NCI-H82 treated with DMSO at 0.1 percent for 48 hours (cell line): ENCODE measurements at regions not wholly inside any gene's neighbourhood (a gene's known extent, or its start where the extent isn't known, plus 50 kb on each side); places are given as distances from the start of the nearest gene placed in this dataset.
"Not testable (repeated sequence)": the region's sequence is repeated elsewhere in the genome, so short reads cannot be mapped to it uniquely, and the experiment has no call there.

ENCODE experiments used
- DNase-seq: peaks from one replicate; lab custom pipeline; 2025; ENCODE audit not compliant: unreplicated experiment; lab: John Stamatoyannopoulos, UW

DNA sequence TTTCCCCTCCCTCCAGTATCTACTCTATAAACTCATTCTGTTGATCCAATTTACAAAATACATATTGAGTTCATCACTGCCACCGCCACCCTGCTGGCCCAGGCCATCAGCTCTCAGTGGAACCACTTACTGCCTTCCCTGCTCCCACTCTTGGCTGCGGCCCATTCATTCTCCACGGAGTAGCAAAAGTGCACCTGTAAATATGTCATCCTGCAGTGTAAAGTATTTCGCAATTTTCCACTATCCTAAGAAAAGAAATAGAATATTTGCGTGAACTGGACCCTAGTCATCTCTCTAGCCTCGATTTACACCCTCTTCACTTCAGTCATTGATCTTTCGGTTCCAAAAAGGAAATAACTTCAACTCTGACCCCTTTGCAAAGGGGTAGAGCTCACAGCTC lies 258.3 kb upstream of the TFAP2D start:
- DNase-seq, result no peak

DNA sequence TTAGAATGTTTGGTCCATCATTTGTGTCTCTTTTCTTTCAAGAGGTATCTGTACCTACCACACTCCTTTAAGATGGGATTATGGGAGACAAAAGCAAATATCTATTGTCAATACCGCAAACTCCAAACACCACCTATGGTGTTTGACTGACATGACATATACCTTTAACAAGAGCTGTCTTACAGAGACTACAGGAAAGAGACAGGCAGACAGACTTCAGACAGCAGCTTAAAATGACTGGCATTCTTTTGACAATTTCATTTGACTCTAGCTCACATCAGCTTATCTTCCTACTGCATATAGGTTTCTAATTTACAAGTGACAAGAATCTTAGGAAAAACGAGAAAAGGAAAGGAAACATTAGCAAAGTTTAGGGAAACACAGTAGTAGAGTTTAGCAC lies 256.0 kb upstream of the TFAP2D start:
- DNase-seq, result no peak

DNA sequence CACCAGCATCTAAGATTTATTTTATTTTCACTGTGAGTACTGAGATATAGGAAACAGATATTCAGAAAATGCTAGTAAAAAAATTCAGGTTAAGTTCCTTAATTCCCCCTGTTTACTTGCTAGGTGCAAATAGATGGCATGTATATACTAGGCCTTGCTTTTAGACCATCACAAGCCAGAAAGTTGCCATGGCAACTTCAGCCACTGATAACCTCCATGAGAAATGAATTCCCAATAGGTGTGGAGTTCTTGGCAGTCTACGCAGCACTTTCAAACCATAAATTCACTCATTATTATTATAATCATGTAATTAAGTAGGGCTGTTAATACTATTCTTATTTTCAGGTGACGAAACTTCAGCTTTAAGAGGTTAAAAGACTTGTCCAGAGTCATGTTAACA lies 251.6 kb upstream of the TFAP2D start:
- no peak for DNase-seq

DNA sequence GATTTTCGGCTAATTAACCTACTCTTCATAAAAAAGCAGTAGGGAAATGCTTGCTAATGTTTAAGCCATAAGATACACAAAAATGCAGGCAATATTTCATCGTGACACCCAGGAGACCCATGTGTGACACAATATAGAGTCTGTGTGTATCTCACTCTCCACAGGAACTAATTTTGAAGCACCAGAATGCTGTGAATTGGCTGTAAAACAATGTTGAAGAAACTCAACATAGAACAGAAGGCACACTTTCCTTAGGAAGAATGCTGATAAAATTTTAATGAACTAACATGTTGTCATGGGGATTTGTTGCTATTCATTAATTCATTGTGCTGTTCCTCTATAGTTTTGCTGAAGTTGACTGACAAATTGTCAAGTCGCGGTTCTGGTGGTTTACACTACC lies 249.4 kb upstream of the TFAP2D start:
- no peak for DNase-seq

DNA sequence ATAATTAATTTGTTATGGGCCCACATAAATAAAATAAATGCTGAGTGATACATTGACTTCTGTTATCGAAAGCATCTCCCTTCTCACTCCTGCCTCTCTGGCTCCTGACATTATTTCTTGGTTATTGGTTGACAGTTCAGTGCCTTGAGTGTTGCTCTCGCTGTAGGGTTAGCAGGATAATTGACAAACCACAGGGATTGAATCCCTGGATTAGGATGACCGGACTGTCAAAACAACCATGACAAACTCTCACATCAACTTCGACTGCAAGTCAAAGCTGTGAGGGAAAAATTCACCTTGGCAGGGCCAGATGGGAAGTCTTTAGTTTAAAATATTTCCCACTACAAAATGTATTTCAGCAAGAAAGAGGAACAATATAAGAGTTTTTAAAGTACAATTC lies 245.4 kb upstream of the TFAP2D start:
- DNase-seq, result no peak

DNA sequence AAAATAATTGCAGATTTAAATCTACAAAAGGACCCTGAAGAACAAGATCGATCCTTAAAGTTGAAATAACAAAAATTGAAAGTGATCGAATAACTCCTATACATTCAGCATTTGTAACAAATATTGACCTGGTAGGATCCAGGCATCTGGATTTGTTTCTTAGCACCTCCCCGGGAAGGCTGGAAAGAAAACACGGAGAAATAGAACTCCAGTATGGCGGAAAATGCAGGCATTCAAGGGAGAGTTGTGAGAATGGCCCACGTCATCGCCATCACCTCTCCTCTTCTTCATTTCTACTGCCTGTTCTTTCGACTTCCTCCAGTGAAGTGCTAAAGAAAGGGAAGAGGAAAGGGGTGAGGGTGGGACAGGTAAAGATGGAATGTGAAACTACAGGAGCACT lies 242.3 kb upstream of the TFAP2D start:
- no peak for DNase-seq

DNA sequence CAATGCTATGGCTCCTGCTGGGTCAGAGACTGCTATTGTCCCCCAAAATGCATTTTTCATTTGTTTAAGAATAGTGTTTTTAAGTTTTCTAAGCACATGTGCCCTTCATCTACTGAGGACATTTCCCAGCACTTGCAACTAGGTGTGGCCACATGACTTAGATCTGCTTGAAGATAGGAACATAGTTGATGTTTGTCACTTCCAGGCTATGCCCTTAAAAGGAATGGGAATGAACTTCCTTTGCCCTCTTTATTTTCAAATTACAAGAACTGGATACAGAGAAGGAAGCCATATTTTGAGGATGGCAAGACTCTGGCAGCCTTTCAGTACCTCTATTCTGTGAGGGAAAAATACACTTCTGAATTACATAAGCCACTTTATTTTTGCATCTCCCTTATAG lies 203.0 kb upstream of the TFAP2D start:
- DNase-seq, result no peak

DNA sequence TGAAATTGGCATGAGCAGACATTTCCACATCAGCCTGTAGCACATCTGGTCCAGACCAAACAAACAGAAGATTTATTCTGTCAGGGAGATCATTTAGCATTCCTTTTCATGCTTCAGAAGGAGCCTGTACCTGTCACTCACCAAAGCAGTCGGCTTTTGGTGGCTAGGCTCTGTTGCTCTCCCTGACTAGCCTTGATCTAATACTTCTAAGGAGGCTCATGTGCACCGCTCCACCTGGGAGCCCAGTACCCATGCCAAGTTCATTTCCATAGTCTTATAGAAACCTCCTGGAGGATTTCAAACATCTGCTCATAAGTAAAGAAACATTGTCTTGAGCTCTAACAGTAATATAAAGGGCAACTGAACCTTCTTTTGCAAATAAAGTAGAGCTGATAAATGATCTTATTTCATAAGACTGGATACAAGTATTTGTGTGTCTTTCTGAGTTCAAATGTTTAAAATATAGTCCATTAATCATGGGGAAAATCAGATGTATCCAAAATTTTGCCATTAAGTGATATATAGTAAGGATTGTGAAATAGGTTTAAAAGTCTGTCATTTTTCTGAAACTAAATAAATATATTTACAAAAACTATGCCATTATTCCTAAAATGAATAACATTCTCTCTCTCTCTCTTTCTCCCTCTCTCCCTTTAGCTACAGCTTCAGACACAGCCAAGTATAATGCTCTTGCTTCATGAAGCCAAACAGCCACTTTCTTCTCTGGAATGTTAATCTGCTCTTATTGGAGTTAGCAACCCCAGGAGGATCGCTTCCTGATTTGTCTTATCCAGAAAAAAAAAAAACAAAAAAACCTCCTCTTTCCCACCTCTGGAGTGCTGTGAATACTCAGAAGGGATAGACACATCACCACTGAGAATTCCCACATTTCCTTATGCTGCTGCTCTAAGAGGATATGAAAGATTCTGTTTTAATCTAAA lies 192.7 kb upstream of the TFAP2D start:
- DNase-seq, result no peak

DNA sequence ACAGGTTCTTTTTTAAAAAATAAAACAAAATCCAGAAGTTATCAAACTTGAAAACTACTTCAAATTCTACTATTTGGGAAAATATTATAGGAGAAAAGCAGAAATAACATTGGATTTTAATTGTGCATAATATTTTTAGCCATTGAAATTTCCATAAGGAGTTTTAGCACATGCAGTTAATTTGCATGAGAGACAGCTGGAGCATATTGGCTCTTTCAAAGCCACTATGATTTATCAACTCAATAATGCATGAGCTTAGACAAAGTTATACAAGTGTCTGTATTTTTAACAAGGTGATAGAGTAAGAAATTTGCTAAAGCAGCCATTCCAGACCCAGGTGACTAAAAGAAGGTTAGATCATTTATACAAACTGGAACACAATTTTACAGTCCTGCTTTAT lies 189.0 kb upstream of the TFAP2D start:
- no peak for DNase-seq

DNA sequence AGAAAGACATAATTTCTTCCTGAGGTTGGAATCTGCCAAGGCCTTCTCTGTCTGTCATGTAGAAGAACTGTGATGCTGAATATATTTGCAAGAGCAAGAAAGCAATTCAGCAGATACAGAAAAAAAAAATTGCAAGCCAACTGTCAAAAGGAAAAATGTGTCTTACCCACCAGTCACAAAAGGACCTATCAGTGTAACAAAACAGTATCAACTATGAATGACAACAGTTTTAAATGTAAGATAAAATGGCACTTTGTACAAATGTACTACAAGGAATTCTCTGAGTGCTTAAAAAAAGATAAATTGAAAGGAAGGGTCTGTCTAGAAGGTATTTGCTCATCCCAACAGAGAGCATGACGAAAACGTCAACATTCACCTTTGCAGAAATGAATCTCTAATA lies 185.3 kb upstream of the TFAP2D start:
- DNase-seq, result no peak

DNA sequence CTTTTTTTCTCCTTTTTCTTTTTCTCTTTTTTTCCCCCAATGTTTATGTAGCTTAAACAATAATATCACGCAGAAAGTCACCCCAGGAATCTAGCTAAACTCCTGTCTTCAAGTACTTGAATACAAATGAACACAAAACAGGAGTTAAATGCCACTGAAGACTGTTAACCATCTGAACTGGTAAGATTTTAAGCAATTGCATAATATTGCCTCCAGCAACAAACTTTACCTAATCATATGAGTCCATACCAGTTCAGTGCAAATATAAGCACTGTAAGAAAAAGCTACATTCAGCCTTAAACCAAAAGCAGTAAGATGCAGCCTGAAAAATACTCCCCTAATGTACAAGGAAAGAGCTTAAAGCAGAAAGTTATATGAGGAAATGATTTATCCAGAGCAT lies 173.9 kb upstream of the TFAP2D start:
- DNase-seq, result no peak

DNA sequence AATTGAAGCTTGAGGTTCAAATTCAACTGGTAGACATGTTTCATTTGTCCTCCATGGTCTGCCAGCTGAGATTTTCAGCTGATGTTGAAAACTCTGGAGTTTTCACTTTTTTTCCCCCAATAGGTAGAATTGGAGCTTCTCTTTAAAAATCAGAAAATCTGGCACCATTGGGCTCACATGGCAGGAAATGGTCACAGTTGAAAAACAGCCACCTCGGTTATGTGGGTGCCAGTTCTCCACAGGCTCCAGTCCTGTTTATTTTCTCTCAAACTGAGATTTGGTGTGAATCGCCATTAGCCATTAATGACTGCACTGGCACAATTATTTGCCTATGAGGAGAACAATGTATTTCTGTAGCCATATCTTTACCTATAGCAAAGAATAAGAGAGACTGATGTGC lies 171.4 kb upstream of the TFAP2D start:
- DNase-seq, result no peak

DNA sequence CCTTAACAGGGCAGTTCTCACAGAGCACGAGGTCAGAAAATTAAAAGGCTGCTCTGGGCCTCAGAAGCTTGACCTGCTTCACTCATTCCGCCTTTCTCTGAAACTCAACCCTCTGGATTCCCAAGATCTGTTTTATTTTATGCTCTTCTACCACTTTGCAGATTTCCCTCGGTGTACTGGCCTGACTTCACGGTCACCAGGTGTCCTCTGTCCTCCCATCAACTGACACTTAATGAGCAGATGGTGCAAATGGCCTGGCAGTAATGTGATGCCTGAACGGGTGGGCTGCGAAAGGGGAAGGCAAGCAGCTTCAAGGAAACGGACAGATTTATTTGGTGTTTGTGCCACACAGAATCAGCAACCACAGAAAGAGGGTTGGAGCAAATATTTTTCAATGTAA lies 169.7 kb upstream of the TFAP2D start:
- DNase-seq, result no peak

DNA sequence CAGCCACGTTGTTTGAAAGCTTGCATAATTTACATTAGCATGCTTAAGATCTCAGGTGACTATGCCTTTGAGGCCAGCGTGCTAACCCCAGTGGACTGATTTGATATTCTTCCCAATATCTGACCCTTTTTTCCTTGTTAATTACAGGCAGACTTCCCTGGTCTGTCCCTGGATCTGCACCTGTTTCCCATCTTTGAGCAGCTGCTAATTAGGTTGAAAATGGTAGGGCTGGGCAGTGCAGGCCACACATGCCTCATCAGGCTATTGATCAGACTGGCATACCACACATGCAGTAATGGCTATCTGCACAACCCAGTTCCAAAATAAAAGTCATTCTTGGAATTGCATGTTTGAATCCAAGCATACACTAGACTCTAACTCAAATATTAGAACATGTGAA lies 164.3 kb upstream of the TFAP2D start:
- DNase-seq, result no peak

DNA sequence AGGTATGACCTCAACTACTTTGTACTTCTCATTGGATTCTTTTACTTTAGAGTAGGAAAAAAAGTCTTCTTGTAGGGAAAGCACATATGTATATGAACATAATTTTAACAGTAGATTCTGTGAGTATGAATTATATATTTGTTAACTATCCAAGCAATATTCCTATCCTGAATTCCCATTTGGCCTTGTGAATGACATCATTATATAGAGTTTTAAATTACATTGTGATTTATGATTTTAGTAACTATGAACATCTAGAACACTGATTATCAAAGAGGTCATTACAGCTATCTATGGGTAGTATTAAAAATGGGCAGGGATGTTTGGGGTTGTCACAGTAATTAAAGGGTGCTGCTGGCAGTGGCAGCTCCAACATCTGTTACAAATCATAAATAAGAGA lies 163.9 kb upstream of the TFAP2D start:
- no peak for DNase-seq

DNA sequence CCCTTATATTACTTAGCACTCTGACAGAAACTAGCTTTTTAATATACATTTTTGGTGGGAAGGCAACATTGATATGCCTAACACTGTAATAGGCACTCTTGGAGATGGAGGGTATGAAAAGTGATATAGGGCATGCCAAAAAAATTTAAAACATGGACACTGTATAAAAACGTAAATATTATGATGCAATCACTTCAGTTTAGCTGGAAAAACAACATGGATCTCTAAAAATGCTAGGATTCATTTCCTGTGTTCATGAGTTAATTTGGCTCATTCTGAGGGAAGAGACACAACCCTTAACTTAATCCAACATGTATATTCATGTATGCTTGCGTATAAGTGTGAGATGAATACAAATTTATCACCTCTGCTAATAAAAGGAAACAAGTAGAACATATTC lies 157.3 kb upstream of the TFAP2D start:
- DNase-seq, result no peak

DNA sequence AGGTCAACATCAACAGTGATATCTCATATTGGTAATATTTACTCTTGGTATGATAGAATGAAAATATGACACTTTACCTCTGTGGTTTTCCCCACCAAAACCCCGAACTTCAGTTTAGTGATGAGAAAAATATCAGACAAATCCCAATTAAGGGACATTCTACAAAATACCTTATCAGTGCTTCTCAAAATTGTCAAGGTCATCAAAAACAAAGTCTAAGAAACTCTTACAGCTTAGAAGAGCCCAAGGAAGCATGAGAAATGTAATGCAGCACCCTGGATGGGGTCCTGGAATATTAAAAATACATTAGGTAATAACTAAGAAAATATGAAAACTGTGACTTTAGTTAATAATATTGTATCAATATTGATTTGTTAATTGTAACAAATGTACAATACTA lies 148.3 kb upstream of the TFAP2D start:
- DNase-seq, result no peak

DNA sequence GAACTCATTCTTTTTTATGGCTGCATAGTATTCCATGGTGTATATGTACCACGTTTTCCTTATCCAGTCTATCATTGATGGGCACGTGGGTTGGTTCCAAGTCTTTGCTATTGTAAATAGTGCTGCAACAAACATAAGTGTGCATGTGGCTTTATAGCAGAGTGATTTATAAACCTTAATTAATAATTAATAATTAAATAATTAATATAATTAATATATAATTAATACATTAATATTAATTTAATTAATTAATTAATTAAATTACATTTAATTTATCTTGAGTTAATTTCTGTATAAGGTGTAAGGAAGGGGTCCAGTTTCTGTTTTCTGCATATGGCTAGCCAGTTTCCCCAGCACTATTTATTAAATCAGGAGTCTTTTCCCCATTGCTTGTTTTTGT lies 142.1 kb upstream of the TFAP2D start:
- not testable (repeated sequence) for DNase-seq

DNA sequence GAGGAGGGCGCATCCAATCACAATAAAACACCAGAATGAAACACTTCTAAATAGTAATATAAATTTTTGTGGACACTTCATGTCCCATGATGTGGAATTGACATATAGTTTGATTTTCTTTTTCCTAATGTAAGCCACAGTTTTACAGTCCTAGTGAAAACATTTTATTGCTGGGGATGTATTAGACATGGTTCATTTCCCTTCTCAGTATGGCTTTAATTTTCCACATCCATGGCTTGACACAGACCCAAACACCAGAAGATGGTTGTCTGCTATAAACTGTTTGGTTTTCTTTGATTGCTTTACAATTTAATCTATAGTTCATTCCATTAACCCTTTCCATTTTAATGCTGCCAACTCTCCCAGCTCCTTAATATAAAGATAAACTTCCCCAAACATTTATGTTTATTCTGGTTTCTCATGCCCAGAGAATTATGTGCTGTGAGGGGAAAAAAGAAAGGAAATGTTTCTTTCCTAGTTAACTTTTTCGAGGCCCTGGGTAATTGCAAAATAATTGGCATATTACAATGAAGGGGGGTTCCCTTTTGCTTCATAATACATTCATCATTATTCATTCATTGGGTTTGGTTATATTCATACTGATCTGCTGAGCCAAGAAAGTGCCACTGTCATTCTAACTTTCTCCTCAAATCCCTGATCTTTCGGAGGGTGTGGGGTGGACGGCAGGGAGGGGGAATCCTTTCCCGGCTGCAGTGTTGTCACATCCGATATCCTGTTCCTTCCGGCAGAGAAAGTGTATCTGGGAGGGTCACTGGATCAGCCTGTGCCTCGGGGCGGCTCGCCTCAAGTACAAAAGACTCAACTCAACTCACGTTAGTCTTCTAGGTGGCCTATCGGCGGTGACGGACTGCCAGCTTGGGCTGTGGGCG lies 127.6 kb upstream of the TFAP2D start:
- no peak for DNase-seq

DNA sequence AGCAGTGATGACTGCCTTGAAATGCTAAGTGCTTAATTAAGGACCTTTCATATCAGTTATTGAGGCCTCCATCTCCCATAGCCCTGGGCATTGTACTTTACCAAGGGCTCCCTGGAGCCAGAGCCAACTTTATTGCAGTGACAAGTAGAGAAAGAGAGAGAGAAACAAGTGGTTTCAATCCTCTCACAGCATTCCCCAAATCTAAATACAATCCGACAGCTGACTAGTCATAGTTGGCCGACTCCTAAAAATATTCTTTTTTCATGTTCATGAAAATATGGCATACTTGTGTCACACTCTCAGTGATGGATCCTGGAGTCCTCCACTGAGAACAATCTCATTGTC lies 127.0 kb upstream of the TFAP2D start:
- DNase-seq, result no peak

DNA sequence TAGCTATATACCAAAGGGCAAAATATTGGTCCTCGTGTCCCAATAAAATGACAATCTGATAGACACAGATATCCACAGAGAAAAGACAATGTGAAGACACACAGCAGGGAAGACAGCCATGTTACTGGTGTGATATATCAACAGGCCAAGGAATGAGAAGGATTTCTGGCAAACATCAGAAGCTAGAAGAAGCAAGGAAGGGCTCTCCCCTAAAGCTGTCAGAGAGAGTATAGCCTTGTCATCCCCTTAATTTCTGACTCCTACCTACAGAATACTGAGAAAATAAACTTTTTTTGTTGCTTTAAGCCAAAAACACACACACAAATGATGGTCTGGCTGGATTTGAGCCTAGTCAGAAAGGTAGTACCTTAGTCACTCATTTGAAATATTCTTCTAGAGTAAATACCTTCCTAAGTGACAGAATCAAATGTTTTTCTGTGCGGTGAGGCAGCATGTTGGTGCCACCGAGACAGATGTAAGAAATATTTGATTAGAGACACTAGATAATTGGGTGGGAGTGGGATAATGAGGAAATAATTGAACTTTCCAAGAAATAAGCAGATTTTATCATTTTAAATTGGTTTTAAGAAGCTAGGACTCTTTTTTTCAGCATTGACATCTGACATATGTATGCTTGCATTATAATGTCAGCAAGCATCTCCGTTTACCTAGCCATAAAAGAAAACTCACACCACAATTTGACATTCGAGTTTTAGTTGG lies 123.4 kb upstream of the TFAP2D start:
- DNase-seq, result no peak

DNA sequence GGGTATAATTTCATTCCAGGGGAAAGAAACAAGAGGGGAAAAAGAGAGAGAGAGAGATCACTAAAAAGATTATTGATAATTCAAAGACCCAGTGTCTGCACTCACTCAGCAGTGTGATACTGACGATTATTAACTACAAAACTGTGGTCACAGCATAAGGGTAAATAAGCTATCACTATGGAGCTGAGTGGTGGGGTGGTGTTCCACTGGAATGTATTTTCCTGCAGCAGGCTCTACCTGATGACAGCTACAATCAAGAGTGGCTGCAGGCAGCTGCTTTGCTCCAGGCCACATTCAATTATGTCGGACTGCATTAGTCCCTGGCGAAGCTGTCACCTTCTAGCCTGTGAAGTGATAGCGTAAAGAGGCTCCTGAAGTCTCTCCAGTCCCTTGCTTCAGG lies 122.2 kb upstream of the TFAP2D start:
- no peak for DNase-seq
